Ectodermal cell (in vitro differentiated cells): ENCODE measurements at regions not wholly inside any gene's neighbourhood (a gene's known extent, or its start where the extent isn't known, plus 50 kb on each side); places are given as distances from the start of the nearest gene placed in this dataset.

Experiments used
- H3K27ac ChIP-seq: 2 replicates; pipeline ENCODE4 v1.7.0; 2013; ENCODE audit warnings: mild to moderate bottlenecking, low read depth, low read length; ENCODE audit not compliant: insufficient read depth, poor library complexity, severe bottlenecking
- H3K27me3 ChIP-seq: 2 replicates; pipeline ENCODE4 v1.7.0; 2013; ENCODE audit warnings: mild to moderate bottlenecking, low read length; ENCODE audit not compliant: insufficient read depth, control insufficient read depth, poor library complexity, severe bottlenecking
- H3K36me3 ChIP-seq: one replicate; pipeline ENCODE4 v1.7.0; 2013; ENCODE audit warnings: low read length; ENCODE audit not compliant: control insufficient read depth, insufficient read depth
- H3K4me1 ChIP-seq: one replicate; pipeline ENCODE4 v1.7.0; 2013; ENCODE audit warnings: low read length; ENCODE audit not compliant: control insufficient read depth, insufficient read depth
- H3K4me3 ChIP-seq: 2 replicates; pipeline ENCODE4 v1.7.0; 2013; ENCODE audit warnings: low read depth, low read length, control low read depth; ENCODE audit not compliant: insufficient read depth
- H3K9me3 ChIP-seq: 2 replicates; pipeline ENCODE4 v1.7.0; 2013; ENCODE audit warnings: mild to moderate bottlenecking, low read length, moderate library complexity; ENCODE audit not compliant: control insufficient read depth
- WGBS, 2 experiments: methylation state at CpG; one replicate each; pipeline ENCODE4 v1.1.7; 2013; ENCODE audit warnings: missing lambda C conversion rate in 2 of 2; 5-methylcytosine and 5-hydroxymethylcytosine counted together

DNA sequence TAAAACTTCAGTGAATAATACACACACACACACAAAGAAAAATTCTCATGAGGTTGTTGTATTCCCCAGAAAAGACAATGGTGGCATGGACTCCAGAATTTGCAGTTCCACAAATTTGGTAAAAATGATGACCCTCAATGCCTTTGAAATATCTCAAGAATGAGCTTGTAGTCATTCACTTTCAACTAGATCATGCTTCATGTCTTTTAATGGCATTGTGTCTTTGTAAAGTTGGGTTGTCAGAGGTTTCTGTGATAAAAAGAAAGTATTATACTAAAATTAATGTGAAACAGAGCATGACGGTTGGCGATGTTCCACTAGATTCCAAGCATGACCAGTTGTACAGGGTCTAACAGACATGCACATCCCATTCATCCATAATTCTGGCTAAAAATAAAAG lies 685.0 kb upstream of the FRG1 start:
- no peak overlapping the region for H3K27ac ChIP-seq
- 93 to 95% methylated on average over 2 of the region's 2 CpGs for WGBS, 2 experiments

DNA sequence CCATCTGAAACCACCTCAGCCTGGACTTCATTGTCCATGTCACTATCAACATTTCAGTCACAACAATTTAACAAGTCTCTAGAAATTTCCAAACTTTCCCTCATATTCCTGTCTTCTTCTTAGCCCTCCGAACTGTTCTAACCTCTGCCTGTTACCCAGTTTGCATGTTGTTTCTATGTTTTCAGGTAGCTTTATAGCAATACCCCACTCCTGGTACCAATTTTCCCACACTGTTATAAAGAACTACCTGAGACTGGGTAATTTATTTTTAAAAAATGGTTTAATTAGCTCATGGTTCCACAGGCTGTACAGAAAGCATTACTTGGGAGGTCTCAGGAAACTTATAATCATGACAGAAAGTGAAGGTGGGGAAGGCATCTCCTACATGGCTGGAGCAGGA lies 679.2 kb upstream of the FRG1 start:
- Histone ChIP-seq H3K36me3 (no peaks in the 10 kb centered on the region), H3K9me3 (no peaks in the 10 kb centered on the region), H3K4me1 (peaks cover 4% of the 10 kb centered on the region), H3K27me3 (no peaks in the 10 kb centered on the region), H3K27ac (no peak overlapping the region), H3K4me3 (no peak overlapping the region)
- 88 to 100% methylated on average over 1 of the region's 1 CpG for WGBS, 2 experiments

More for the DNA sequence above, 685.0 kb upstream of the FRG1 start:
- Histone ChIP-seq H3K36me3 (no peaks in the 10 kb centered on the region), H3K27me3 (no peaks in the 10 kb centered on the region), H3K4me3 (no peak overlapping the region), H3K9me3 (no peaks in the 10 kb centered on the region), H3K4me1 (no peaks in the 10 kb centered on the region)

DNA sequence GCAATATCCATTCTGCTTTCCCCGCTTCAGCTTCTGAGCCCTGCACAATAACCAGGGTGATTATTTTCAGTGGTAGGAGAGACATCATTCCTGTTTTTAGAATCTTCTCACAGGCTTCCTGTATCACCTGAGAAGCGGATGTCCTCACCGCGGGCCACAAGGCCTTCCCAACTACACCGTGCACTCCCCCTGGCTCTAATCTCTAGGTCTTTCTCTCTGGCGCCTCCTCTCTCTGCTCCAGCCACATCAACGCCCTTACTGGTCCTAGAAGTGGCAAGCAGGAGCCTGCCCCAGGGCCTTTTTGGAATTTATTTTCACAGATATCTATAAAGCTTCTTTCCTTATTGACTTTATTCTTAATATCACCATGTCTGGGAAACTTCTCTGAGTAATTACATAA lies 675.2 kb upstream of the FRG1 start:
- 90 to 97% methylated on average over 7 of the region's 7 CpGs for WGBS, 2 experiments
- Histone ChIP-seq H3K27ac (no peak overlapping the region), H3K9me3 (no peaks in the 10 kb centered on the region), H3K27me3 (no peaks in the 10 kb centered on the region), H3K4me1 (peaks cover 4% of the 10 kb centered on the region), H3K36me3 (no peaks in the 10 kb centered on the region), H3K4me3 (no peak overlapping the region)

DNA sequence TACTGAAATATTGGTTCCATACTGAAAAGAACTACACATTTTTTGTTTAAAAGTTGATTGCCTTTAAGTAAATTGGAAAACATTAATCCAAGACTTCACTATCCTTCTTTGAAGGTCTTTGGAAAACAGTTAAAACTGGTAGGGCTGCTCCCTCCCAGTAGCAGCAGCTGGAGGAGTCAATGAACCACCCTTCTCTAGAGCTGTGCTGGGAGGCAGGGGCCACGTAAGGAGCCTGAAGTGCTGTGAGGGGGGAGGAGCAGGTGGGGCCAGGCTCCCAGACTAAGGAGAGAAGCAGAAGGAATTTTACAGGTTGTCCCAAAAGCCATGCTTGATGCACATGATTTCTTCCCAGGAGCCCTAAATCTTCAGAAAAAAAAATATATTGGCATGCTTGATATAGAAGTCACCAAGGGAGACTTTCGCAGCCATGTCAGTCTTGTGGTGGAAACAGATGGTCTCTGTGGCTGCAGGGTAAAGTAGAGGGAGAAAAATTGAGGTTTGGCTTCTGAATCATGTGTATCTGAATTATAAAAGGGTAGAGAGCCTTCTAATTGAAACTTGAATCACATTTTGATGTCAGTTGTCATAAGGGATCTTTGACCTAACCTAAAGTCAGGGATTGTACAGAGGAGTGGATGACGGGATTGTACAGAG lies 673.2 kb upstream of the FRG1 start:
- no peaks in the 10 kb centered on the region for H3K9me3 ChIP-seq
- H3K4me3 ChIP-seq: no peak overlapping the region
- H3K27me3 ChIP-seq: no peaks in the 10 kb centered on the region
- no peak overlapping the region for H3K27ac ChIP-seq
- no peaks in the 10 kb centered on the region for H3K36me3 ChIP-seq
- peaks cover 4% of the 10 kb centered on the region for H3K4me1 ChIP-seq
- 81 to 94% methylated on average over 3 of the region's 3 CpGs for WGBS, 2 experiments

DNA sequence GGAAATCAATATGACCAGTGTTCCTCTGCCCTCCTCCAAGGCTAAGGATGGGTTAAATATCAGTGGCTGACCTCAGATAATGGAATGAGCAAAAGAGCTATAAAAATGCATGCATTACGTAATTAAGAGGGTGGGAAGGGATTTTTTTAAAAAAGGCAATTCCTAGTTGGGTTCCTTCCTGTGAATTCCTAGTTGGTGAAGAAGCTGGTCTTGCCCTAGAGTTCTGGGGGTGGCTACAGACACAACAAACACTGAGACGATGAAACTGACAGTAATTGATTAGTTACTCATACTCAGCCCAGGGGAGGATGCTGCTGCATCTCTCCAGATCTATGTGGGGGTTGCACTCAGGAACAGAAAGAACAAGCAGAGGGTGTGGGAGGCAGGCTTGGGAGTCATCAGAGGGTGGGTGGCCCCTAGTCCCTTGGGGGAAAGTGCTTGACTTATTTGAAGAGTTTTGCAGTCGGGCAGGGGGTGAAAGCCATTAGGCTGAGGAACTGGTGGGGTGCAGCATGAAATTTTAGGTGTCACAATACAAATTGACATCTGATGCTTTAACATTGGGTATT lies 662.0 kb upstream of the FRG1 start:
- Histone ChIP-seq H3K4me1 (no peaks in the 10 kb centered on the region), H3K9me3 (no peaks in the 10 kb centered on the region), H3K4me3 (no peak overlapping the region), H3K36me3 (no peaks in the 10 kb centered on the region), H3K27me3 (no peaks in the 10 kb centered on the region), H3K27ac (no peak overlapping the region)
- WGBS, 2 experiments: 79 to 86% methylated on average over 3 of the region's 3 CpGs

DNA sequence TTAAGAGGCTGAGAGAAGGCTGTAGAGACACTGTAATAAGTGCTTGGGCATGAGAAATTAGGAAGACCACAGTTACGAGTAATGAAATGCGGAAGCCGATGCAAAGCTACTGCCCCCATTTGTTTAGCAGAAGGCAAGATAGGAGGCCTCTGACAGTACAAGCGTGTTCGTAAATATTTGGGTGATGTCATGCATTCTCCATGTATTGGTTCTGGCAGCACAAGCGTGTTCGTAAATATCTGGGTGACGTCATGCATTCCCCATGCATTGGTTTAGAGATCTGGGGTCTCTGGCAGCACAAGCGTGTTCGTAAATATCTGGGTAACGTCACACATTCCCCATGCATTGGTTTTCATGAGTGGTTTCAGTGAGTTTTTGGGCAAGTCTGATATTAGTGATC lies 661.5 kb upstream of the FRG1 start:
- H3K4me1 ChIP-seq: no peaks in the 10 kb centered on the region
- 95 to 97% methylated on average over 11 of the region's 11 CpGs for WGBS, 2 experiments
- H3K27ac ChIP-seq: no peak overlapping the region
- no peak overlapping the region for H3K4me3 ChIP-seq
- H3K9me3 ChIP-seq: no peaks in the 10 kb centered on the region
- no peaks in the 10 kb centered on the region for H3K36me3 ChIP-seq
- no peaks in the 10 kb centered on the region for H3K27me3 ChIP-seq

DNA sequence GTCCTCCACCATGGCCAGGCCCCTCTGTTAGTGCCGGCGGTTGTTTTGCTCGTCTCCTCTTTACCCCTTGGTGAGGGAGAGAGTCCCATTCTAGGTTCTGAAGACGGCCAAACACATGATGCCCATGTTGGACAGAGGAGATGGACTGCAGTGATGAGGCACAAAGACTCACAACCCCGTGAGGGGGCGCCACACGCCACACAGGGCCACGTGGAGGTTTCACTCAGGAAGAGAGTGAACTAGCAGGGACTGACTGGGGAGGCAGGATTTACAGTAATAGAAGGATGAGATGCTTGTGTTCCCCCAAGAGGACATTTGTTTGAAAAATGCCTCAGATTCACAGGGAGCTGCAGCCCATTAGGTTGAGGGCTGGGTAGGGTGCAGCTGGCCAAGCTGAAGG lies 655.3 kb upstream of the FRG1 start:
- Histone ChIP-seq H3K9me3 (no peaks in the 10 kb centered on the region), H3K27me3 (no peaks in the 10 kb centered on the region)
- WGBS, 2 experiments: 81 to 85% methylated on average over 8 of the region's 8 CpGs

DNA sequence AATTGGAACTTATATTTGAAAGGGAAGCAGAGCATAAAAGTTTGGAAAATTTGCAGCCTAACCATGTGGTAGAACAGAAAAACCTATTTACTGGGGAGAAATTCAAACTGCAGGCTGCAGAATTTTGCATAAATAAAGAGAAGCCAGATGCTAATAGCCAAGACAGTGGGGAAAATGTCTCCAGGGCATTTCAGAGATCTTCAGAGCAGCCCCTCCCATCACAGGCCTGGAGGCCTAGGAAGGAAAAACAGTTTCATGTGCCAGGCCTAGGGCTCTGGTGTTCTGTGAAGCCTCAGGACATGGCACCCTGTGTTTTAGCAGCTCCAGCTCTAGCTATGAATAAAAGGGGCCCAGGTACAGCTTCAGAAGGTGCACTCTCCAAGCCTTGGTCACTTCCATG lies 648.7 kb upstream of the FRG1 start:
- Histone ChIP-seq H3K4me1 (no peaks in the 10 kb centered on the region), H3K36me3 (no peaks in the 10 kb centered on the region), H3K27ac (no peak overlapping the region), H3K9me3 (no peaks in the 10 kb centered on the region), H3K27me3 (no peaks in the 10 kb centered on the region), H3K4me3 (no peak overlapping the region)

More for the DNA sequence above, 655.3 kb upstream of the FRG1 start:
- H3K4me1 ChIP-seq: no peaks in the 10 kb centered on the region
- no peak overlapping the region for H3K4me3 ChIP-seq
- H3K27ac ChIP-seq: no peak overlapping the region
- no peaks in the 10 kb centered on the region for H3K36me3 ChIP-seq

DNA sequence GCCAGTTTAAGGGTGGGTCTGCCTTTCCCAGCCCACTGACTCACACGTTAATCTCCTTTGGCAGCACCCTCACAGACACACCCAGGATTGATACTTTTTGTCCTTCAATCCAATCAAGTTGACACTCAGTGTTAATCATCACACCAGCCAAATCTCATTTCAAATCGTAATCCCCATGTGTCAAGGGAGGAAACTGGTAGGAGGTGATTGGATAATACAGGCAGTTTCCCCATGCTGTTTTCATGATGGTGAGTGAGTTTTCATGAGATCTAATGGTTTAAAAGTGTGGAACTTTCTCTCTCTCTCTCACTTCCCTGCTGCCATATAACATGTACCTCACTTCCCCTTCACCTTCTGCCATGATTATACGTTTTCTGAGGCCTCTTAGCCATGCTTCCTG lies 647.2 kb upstream of the FRG1 start:
- Histone ChIP-seq H3K27ac (no peak overlapping the region), H3K9me3 (no peaks in the 10 kb centered on the region), H3K4me3 (no peak overlapping the region), H3K4me1 (no peaks in the 10 kb centered on the region), H3K27me3 (no peaks in the 10 kb centered on the region), H3K36me3 (no peaks in the 10 kb centered on the region)
- 87 to 92% methylated on average over 3 of the region's 3 CpGs for WGBS, 2 experiments

DNA sequence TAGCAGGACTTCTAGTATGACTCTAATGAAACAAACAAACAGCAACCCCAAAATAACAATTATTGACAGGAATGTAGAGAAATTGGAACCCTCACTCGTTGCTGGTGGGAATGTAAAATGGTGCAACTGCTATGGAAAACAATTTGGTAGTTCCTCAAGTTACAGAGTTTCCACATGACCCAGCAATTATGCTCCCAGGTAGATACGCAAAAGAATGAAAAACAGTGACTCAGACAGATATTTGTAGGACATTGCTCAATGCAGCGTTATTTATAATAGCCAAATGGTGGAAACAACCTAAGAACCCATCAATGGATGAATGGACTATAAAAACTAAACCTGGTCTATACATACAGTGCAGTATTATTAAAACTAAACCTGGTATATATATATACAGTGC lies 646.1 kb upstream of the FRG1 start:
- Histone ChIP-seq H3K27ac (no peak overlapping the region), H3K4me3 (no peak overlapping the region), H3K4me1 (no peaks in the 10 kb centered on the region), H3K9me3 (no peaks in the 10 kb centered on the region), H3K36me3 (no peaks in the 10 kb centered on the region), H3K27me3 (no peaks in the 10 kb centered on the region)
- whole genome bisulfite sequencing, 2 experiments: 94 to 100% methylated on average over 3 of the region's 3 CpGs

DNA sequence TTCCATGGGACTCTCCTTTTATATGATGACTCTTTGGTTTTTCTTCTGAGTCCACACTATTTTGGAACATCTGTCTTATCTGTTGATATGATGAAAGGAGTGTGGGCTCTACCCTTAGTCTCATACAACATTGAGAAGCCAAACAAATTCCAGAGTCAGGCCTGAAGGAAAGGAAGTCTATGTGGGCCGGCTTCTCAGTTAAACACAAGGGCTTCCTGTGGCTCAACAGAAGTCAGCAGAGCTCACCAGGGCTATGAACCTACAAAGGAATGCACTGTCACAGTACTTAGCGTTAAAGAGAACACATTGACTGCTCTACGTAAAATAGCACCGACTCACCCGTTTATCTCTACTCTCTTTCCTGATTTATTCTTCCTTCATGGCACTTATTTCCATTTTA lies 641.0 kb upstream of the FRG1 start:
- H3K27me3 ChIP-seq: no peaks in the 10 kb centered on the region
- no peaks in the 10 kb centered on the region for H3K36me3 ChIP-seq
- no peaks in the 10 kb centered on the region for H3K4me1 ChIP-seq
- H3K9me3 ChIP-seq: no peaks in the 10 kb centered on the region
- H3K27ac ChIP-seq: no peak overlapping the region
- no peak overlapping the region for H3K4me3 ChIP-seq
- WGBS, 2 experiments: 63 to 70% methylated on average over 5 of the region's 5 CpGs
